Glutamatergic neuron (in vitro differentiated cells): ENCODE measurements at regions not wholly inside any gene's neighbourhood (a gene's known extent, or its start where the extent isn't known, plus 50 kb on each side); places are given as distances from the start of the nearest gene placed in this dataset.

Experiments used
- DNase-seq: peaks from one replicate; pipeline ENCODE4 v3.0.0; 2022
- H3K27ac Mint-ChIP-seq: one replicate; pipeline ENCODE4 v1.8.0; 2020; ENCODE audit warnings: mild to moderate bottlenecking, mixed read lengths, inconsistent platforms; ENCODE audit not compliant: unreplicated experiment
- H3K27me3 Mint-ChIP-seq: one replicate; pipeline ENCODE4 v1.8.0; 2020; ENCODE audit warnings: mild to moderate bottlenecking, moderate library complexity, mixed read lengths, inconsistent platforms; ENCODE audit not compliant: unreplicated experiment
- H3K36me3 Mint-ChIP-seq: one replicate; pipeline ENCODE4 v1.8.0; 2020; ENCODE audit warnings: mild to moderate bottlenecking, mixed read lengths, inconsistent platforms; ENCODE audit not compliant: unreplicated experiment
- H3K4me1 Mint-ChIP-seq: one replicate; pipeline ENCODE4 v1.8.0; 2020; ENCODE audit warnings: mild to moderate bottlenecking, low read depth, mixed read lengths, inconsistent platforms; ENCODE audit not compliant: unreplicated experiment
- H3K4me3 Mint-ChIP-seq: one replicate; pipeline ENCODE4 v1.8.0; 2020; ENCODE audit warnings: mild to moderate bottlenecking, mixed read lengths, inconsistent platforms; ENCODE audit not compliant: unreplicated experiment
- H3K9me3 Mint-ChIP-seq: one replicate; pipeline ENCODE4 v1.8.0; 2020; ENCODE audit warnings: mild to moderate bottlenecking, moderate library complexity, mixed read lengths, inconsistent platforms; ENCODE audit not compliant: unreplicated experiment
- CTCF ChIP-seq: fragments of 200-600 bp; sonication (generic); IDR thresholded peaks from one replicate; pipeline ENCODE4 v1.5.0; 2021; ENCODE audit not compliant: partially characterized antibody, unreplicated experiment

- H3K27me3 Mint-ChIP-seq, result peaks cover 1% of the 10 kb centered on the region
- H3K4me3 Mint-ChIP-seq, result no peak overlapping the region
- no peak overlapping the region for H3K27ac Mint-ChIP-seq
- no peaks in the 10 kb centered on the region for H3K9me3 Mint-ChIP-seq
- TF ChIP-seq CTCF, result no peak
- DNase-seq, result no peak
- peaks cover 5% of the 10 kb centered on the region for H3K36me3 Mint-ChIP-seq
- no peaks in the 10 kb centered on the region for H3K4me1 Mint-ChIP-seq
Observed at GRCh38 chr6:25050356-25050755, 114.6 kb upstream of the RIPOR2 start.

- Mint-ChIP-seq H3K27me3 (peaks cover 1% of the 10 kb centered on the region), H3K4me3 (no peak overlapping the region), H3K27ac (no peak overlapping the region), H3K36me3 (peaks cover 5% of the 10 kb centered on the region), H3K9me3 (no peaks in the 10 kb centered on the region), H3K4me1 (no peaks in the 10 kb centered on the region)
- no peak for DNase-seq
- no peak for TF ChIP-seq CTCF
Observed at GRCh38 chr6:25051083-25051482, 115.3 kb upstream of the RIPOR2 start.

GRCh38 chr6:25052181-25052580 is 116.4 kb upstream of the RIPOR2 start:
- TF ChIP-seq CTCF, result no peak
- H3K4me3 Mint-ChIP-seq, result no peak overlapping the region
- H3K27me3 Mint-ChIP-seq, result no peaks in the 10 kb centered on the region
- H3K4me1 Mint-ChIP-seq, result no peaks in the 10 kb centered on the region
- H3K9me3 Mint-ChIP-seq, result no peaks in the 10 kb centered on the region
- peaks cover 5% of the 10 kb centered on the region for H3K36me3 Mint-ChIP-seq
- no peak for DNase-seq
- no peak overlapping the region for H3K27ac Mint-ChIP-seq

GRCh38 chr6:25053875-25054371 is 118.2 kb upstream of the RIPOR2 start:
- Mint-ChIP-seq H3K9me3 (no peaks in the 10 kb centered on the region), H3K27me3 (no peaks in the 10 kb centered on the region), H3K36me3 (peaks cover 5% of the 10 kb centered on the region), H3K27ac (no peak overlapping the region), H3K4me3 (no peak overlapping the region), H3K4me1 (no peaks in the 10 kb centered on the region)
- DNase-seq, result no peak
- TF ChIP-seq CTCF, result no peak

- Mint-ChIP-seq H3K4me3 (no peak overlapping the region), H3K27ac (no peak overlapping the region), H3K9me3 (no peaks in the 10 kb centered on the region), H3K27me3 (no peaks in the 10 kb centered on the region), H3K36me3 (peaks cover 5% of the 10 kb centered on the region), H3K4me1 (no peaks in the 10 kb centered on the region)
- no peak for TF ChIP-seq CTCF
- DNase-seq, result no peak
Observed at GRCh38 chr6:25054469-25054868, 118.7 kb upstream of the RIPOR2 start.
